K562 (cell line): ENCODE measurements at regions not wholly inside any gene's neighbourhood (a gene's known extent, or its start where the extent isn't known, plus 50 kb on each side); places are given as distances from the start of the nearest gene placed in this dataset.

Experiments
- FOSL1 ChIP-seq: fragments of 200-800 bp; sonication (Bioruptor generic); conservative IDR thresholded peaks from 2 replicates; pipeline ENCODE4 v1.6.1; 2016; ENCODE audit warnings: missing genetic modification characterization, missing compliant biosample characterization
- MYNN ChIP-seq, 2 experiments: sonication (generic); formaldehyde crosslinking in 1 of 2; IDR thresholded peaks; 2 replicates each; pipeline versions ENCODE4 v1.5.0 to v1.6.1; 2016 to 2020; ENCODE audit warnings: antibody characterized with exemption in 1 of 2, missing genetic modification reagents in 1 of 2
- NELFE ChIP-seq: IDR thresholded peaks from 2 replicates; pipeline ENCODE4 v1.6.1; 2011; ENCODE audit warnings: mild to moderate bottlenecking; ENCODE audit not compliant: insufficient read depth, insufficient read length
- ZNF695 ChIP-seq: fragments of 450-650 bp; formaldehyde crosslinking; IDR thresholded peaks from 2 replicates; pipeline ENCODE4 v1.4.0; 2020; ENCODE audit warnings: mild to moderate bottlenecking, moderate library complexity
- TF ChIP-seq, protein P1 (sequence below): sonication (generic); formaldehyde crosslinking; IDR thresholded peaks from 2 replicates; pipeline ENCODE4 v1.8.0; 2022; ENCODE audit warnings: mild to moderate bottlenecking, missing genetic modification reagents
- TF ChIP-seq, protein P2 (sequence below), 2 experiments: fragments of 200-800 bp in 1 of 2; sonication (Bioruptor generic) in 1 of 2; sonication (generic) in 1 of 2; formaldehyde crosslinking in 1 of 2; IDR thresholded peaks in 1 of 2; conservative IDR thresholded peaks in 1 of 2; 2 replicates each; pipeline versions ENCODE4 v1.5.0 to v1.6.1; 2016 to 2020; ENCODE audit warnings: missing compliant biosample characterization in 1 of 2, missing genetic modification characterization in 1 of 2, missing genetic modification reagents in 1 of 2

DNA sequence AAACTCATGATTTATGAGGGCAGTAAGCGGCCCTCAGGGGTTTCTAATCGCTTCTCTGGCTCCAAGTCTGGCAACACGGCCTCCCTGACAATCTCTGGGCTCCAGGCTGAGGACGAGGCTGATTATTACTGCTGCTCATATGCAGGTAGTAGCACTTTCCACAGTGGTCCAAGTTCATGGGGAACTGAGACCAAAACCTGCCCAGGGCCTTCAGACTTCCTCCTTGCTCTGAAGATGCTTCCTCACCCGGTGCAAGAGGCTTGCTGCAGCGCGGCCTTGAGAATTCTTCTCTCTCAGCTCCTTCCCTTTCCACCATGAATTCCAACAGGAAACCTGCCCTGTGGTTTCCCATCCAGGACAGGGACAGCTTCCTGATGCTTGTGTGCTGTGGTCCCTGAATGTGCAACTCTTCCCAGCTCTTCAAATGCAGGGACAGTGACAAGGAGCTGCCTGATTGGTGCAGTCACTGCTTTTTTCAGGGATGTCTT lies 53.9 kb downstream of the GGTLC2 start (continued):
- TF ChIP-seq, protein P1, sequence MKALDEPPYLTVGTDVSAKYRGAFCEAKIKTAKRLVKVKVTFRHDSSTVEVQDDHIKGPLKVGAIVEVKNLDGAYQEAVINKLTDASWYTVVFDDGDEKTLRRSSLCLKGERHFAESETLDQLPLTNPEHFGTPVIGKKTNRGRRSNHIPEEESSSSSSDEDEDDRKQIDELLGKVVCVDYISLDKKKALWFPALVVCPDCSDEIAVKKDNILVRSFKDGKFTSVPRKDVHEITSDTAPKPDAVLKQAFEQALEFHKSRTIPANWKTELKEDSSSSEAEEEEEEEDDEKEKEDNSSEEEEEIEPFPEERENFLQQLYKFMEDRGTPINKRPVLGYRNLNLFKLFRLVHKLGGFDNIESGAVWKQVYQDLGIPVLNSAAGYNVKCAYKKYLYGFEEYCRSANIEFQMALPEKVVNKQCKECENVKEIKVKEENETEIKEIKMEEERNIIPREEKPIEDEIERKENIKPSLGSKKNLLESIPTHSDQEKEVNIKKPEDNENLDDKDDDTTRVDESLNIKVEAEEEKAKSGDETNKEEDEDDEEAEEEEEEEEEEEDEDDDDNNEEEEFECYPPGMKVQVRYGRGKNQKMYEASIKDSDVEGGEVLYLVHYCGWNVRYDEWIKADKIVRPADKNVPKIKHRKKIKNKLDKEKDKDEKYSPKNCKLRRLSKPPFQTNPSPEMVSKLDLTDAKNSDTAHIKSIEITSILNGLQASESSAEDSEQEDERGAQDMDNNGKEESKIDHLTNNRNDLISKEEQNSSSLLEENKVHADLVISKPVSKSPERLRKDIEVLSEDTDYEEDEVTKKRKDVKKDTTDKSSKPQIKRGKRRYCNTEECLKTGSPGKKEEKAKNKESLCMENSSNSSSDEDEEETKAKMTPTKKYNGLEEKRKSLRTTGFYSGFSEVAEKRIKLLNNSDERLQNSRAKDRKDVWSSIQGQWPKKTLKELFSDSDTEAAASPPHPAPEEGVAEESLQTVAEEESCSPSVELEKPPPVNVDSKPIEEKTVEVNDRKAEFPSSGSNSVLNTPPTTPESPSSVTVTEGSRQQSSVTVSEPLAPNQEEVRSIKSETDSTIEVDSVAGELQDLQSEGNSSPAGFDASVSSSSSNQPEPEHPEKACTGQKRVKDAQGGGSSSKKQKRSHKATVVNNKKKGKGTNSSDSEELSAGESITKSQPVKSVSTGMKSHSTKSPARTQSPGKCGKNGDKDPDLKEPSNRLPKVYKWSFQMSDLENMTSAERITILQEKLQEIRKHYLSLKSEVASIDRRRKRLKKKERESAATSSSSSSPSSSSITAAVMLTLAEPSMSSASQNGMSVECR (CRISPR knock-in tag) = no peak
- TF ChIP-seq FOSL1 (tag) (no peak), NELFE (no peak), MYNN (IDR thresholded peaks at IDR 0.05) (no peak), MYNN (CRISPR knock-in tag; IDR thresholded peaks at IDR 0.05) (peak; percentile 78), ZNF695 (no peak)
- TF ChIP-seq, protein P2, sequence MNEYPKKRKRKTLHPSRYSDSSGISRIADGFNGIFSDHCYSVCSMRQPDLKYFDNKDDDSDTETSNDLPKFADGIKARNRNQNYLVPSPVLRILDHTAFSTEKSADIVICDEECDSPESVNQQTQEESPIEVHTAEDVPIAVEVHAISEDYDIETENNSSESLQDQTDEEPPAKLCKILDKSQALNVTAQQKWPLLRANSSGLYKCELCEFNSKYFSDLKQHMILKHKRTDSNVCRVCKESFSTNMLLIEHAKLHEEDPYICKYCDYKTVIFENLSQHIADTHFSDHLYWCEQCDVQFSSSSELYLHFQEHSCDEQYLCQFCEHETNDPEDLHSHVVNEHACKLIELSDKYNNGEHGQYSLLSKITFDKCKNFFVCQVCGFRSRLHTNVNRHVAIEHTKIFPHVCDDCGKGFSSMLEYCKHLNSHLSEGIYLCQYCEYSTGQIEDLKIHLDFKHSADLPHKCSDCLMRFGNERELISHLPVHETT (CRISPR knock-in tag; conservative IDR thresholded peaks at IDR 0.05 in 1 of 2, IDR thresholded peaks at IDR 0.05 in 1 of 2) = peak in 1 of 2 experiments; percentile 92; a peak in 1 of 4 replicates
